ENCODE measurements at regions not wholly inside any gene's neighbourhood (a gene's known extent, or its start where the extent isn't known, plus 50 kb on each side); places are given as distances from the start of the nearest gene placed in this dataset.

DNA sequence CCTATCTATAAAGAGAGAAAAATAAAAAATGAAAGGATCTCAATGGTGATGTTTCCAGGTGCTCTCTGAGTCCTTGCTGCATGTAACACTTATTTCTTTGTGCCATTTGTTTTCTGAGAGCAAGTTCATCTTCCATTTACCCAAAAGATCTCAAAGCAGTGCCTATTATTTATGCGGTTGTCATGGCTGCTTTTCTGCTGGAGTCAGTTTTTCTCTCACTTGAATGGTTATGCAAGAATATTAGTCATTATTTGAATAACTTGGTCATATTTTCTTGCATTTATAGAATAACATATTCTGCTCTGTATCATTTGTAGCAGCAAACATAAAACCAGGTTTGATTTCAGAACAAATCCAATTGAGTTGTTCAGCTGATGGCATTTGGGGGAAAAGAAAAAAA lies 141.8 kb upstream of the G2E3 start:
- TF ChIP-seq, protein P1, sequence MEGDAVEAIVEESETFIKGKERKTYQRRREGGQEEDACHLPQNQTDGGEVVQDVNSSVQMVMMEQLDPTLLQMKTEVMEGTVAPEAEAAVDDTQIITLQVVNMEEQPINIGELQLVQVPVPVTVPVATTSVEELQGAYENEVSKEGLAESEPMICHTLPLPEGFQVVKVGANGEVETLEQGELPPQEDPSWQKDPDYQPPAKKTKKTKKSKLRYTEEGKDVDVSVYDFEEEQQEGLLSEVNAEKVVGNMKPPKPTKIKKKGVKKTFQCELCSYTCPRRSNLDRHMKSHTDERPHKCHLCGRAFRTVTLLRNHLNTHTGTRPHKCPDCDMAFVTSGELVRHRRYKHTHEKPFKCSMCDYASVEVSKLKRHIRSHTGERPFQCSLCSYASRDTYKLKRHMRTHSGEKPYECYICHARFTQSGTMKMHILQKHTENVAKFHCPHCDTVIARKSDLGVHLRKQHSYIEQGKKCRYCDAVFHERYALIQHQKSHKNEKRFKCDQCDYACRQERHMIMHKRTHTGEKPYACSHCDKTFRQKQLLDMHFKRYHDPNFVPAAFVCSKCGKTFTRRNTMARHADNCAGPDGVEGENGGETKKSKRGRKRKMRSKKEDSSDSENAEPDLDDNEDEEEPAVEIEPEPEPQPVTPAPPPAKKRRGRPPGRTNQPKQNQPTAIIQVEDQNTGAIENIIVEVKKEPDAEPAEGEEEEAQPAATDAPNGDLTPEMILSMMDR (IDR thresholded peaks at IDR 0.05; ENCODE audit: low read length) = no peak
- no peak for TF ChIP-seq EZH2 (optimal IDR thresholded peaks at IDR 0.05; ENCODE audit: low read depth, low read length)
